ENCODE measurements at regions not wholly inside any gene's neighbourhood (a gene's known extent, or its start where the extent isn't known, plus 50 kb on each side); places are given as distances from the start of the nearest gene placed in this dataset.

DNA sequence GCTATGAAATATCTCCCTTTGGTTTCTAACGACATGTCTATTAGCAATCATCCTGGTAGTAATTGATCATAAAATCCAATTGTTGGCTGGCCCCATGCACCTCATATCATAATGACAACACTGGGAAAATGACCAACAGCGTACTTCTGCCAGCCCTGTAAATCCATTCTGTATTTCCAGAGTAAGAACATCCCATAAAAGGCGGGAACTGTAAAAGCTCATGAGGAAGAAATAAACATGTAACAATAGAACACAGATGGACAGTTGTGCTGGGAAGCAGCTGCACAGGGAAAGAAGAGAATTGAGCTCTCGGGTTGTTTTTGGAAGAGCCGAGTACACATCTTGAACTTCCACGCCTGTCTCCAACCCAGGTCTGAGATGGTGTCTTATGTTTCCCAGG, 218.7 kb downstream of the CMPK2 start:
- H3K4me3 Mint-ChIP-seq: no peak overlapping the region
- H3K4me1 Mint-ChIP-seq: no peaks in the 10 kb centered on the region
- H3K9me3 Mint-ChIP-seq: no peaks in the 10 kb centered on the region
- no peaks in the 10 kb centered on the region for H3K36me3 Mint-ChIP-seq
- peaks cover 2% of the 10 kb centered on the region for H3K27me3 Mint-ChIP-seq
- no peak overlapping the region for H3K27ac Mint-ChIP-seq

DNA sequence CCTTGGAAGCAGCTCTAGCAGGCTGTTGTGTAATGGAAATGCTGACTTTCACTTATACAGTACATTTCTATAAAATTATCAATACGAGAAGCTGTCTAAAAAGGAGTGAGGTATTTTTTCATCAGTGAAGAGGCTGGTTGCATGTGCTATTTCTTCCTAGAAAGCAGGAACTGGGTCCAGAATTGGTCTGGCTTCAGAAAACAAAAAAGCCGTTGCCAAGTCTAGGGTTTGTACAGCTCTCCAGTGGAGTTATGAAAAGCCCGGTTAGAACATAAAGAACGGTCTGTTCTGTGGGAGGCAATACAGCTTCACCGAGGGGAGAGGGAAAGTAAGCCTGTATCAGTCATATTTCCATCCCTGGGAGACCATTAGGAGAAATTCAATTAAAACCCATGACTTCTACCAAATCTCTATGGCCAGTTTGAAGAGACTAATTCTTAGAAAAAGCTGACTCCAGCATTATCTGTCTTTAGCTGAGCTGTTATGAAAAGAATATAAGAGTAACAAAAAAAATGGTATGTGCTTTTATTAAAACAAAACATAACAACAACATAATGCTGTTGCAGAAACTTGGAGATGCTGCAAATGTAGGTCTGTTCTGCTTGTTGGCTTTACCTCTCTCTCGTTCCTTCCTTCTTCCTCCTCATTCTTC, 217.0 kb downstream of the CMPK2 start:
- no peaks in the 10 kb centered on the region for H3K4me1 Mint-ChIP-seq

DNA sequence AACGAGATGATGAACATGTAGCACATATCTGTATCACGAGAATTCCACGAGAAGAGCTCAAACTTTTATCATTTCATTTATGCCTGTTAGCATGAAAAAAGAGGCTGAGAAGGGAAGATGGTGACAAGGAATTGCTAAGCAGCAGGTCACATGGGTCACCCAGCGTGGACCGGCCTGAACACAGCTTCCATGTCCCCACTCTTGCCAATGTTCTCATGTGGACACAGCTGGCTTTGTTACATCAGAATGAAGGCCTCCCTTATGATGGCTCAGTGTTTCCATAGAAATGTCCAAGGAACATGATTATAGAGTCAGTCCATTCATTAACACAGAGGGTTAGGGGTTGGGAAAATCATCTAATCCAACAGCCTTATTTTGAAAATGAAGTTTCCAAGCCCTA, 215.4 kb downstream of the CMPK2 start:
- Mint-ChIP-seq H3K27ac (no peak overlapping the region), H3K27me3 (peaks cover 2% of the 10 kb centered on the region), H3K4me1 (no peaks in the 10 kb centered on the region), H3K9me3 (no peaks in the 10 kb centered on the region), H3K4me3 (no peak overlapping the region), H3K36me3 (no peaks in the 10 kb centered on the region)

More for the DNA sequence above, 217.0 kb downstream of the CMPK2 start:
- no peak overlapping the region for H3K27ac Mint-ChIP-seq
- no peaks in the 10 kb centered on the region for H3K36me3 Mint-ChIP-seq
- no peaks in the 10 kb centered on the region for H3K9me3 Mint-ChIP-seq
- H3K27me3 Mint-ChIP-seq: peaks cover 2% of the 10 kb centered on the region
- H3K4me3 Mint-ChIP-seq: no peak overlapping the region

DNA sequence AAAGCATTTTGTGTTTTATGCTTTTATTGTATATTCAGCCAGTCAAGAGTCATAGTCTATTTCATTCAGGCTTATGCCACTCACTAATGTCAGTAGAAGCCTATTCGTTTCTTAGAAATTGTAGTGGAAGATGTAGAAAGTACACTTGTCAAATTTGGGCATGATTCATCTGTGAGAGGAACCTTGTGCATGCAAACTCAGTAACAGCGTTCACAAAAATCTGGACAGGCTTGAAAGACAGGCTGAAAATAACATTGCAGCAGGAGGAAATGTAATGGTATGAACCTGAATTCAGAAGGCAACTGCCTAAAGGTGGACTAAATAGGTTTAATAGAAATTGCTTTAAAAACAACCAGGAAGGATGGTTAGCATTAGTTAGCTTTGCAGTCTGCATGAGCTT, 213.5 kb downstream of the CMPK2 start:
- no peaks in the 10 kb centered on the region for H3K4me1 Mint-ChIP-seq
- no peak overlapping the region for H3K4me3 Mint-ChIP-seq
- H3K27ac Mint-ChIP-seq: no peak overlapping the region
- no peaks in the 10 kb centered on the region for H3K36me3 Mint-ChIP-seq
- H3K9me3 Mint-ChIP-seq: no peaks in the 10 kb centered on the region
- H3K27me3 Mint-ChIP-seq: peaks cover 2% of the 10 kb centered on the region

DNA sequence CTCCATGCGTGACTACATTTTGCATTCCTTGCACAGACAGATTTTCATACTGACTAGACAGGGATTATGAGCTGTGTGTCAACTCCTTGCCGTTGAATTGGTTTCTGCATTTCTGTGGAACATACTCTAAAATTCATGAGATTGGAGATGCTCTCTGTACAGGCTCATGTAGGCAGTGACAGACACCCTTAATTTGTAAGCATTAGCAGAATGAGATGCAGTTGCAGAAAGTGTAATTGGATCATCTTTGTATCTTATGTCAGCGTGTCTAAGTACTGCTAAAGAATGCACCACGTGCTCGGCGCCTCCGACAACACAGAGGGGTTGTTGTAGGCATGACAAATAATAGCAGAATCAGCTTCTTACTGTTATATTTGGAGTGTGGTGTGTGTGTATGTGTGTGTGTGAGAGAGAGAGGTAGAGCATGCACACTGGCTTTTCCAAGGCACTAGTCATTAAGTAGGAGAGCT, 212.4 kb downstream of the CMPK2 start:
- no peaks in the 10 kb centered on the region for H3K36me3 Mint-ChIP-seq
- H3K4me1 Mint-ChIP-seq: no peaks in the 10 kb centered on the region
- no peak overlapping the region for H3K4me3 Mint-ChIP-seq
- no peaks in the 10 kb centered on the region for H3K9me3 Mint-ChIP-seq
- no peak overlapping the region for H3K27ac Mint-ChIP-seq
- H3K27me3 Mint-ChIP-seq: peaks cover 4% of the 10 kb centered on the region

DNA sequence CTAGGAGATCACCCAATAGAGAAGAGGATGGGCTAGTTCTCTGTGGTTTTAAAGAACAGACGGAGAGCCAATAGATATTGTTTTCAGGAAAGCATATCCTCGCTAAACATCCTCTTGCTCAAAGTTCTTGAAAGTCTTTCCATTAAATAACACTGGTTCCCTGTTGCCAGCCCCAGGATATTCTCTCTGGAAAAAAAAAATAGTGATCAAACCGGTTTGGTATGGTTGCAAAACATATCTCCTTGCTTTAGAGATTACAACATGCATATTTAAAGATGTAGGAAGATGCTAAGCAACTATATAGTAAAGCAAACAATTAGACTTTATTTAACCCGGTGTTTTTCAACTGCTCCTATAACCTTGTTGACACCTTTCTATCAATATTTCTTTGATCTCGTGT, 211.4 kb downstream of the CMPK2 start:
- Mint-ChIP-seq H3K4me1 (no peaks in the 10 kb centered on the region), H3K27ac (no peak overlapping the region), H3K27me3 (peaks cover 6% of the 10 kb centered on the region), H3K4me3 (no peak overlapping the region), H3K9me3 (no peaks in the 10 kb centered on the region), H3K36me3 (no peaks in the 10 kb centered on the region)

DNA sequence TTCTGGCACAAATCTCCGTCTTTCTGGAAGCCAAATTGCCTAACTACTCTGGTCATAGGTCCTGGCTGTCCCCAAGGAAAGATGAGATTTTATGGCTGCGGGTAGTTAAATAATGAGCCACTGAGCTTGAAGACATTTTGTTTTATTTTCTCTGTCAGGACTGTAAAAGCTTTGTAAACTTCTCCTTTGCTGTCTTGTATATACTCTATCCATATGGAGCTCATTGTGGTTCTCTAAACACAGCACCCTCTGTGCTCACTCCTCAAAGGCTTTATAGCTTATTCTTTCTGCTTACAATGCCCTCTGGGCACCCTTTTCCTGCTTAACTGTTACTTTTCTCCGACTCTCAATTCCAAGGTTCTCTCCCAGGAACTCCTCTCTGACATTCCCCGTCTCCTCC, 209.1 kb downstream of the CMPK2 start:
- H3K36me3 Mint-ChIP-seq: no peaks in the 10 kb centered on the region
- H3K27ac Mint-ChIP-seq: no peak overlapping the region
- H3K27me3 Mint-ChIP-seq: peaks cover 4% of the 10 kb centered on the region
- H3K4me1 Mint-ChIP-seq: no peaks in the 10 kb centered on the region
- H3K4me3 Mint-ChIP-seq: no peak overlapping the region
- no peaks in the 10 kb centered on the region for H3K9me3 Mint-ChIP-seq

DNA sequence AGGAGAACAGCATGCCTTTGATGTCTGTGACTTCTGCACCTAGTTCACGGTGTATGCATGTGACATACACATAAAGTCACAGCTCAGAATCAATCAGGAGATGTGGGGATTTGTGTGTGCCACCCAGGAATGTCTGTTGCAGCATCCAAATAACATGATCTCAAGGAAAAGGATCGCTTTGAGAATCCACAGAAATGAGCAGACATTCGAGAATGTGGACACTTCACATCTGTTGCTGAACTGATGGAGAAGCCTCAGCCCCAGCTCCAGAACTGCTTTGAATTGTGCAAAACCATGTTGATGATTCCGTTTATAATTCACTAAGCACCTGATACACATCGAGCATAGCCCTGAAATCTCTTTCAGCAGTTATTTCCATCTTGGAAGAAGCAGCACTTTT, 208.6 kb downstream of the CMPK2 start:
- Mint-ChIP-seq H3K9me3 (no peaks in the 10 kb centered on the region), H3K36me3 (no peaks in the 10 kb centered on the region), H3K4me3 (no peak overlapping the region), H3K4me1 (no peaks in the 10 kb centered on the region), H3K27ac (no peak overlapping the region), H3K27me3 (peaks cover 4% of the 10 kb centered on the region)

DNA sequence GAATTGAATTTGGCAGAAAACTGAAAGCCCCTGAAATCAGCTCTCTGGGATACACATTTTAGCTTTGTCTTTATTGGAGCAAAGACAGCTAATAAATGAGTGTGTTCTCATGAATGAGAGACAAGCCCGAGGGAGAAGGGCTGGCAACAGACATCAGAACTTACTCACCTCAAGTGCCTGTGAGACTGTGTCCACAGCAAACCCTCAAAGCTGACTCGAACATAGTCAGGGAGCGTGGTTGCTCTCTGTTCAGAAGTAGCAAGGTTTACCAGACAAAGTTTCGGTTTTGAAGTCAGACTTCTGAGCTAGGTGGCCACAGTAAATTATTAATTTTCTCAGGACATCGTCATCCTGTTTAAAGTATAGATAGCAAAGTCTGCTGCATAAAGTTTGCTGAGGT, 207.9 kb downstream of the CMPK2 start:
- Mint-ChIP-seq H3K27me3 (peaks cover 4% of the 10 kb centered on the region), H3K4me1 (no peaks in the 10 kb centered on the region), H3K27ac (no peak overlapping the region), H3K9me3 (no peaks in the 10 kb centered on the region), H3K36me3 (no peaks in the 10 kb centered on the region), H3K4me3 (no peak overlapping the region)

DNA sequence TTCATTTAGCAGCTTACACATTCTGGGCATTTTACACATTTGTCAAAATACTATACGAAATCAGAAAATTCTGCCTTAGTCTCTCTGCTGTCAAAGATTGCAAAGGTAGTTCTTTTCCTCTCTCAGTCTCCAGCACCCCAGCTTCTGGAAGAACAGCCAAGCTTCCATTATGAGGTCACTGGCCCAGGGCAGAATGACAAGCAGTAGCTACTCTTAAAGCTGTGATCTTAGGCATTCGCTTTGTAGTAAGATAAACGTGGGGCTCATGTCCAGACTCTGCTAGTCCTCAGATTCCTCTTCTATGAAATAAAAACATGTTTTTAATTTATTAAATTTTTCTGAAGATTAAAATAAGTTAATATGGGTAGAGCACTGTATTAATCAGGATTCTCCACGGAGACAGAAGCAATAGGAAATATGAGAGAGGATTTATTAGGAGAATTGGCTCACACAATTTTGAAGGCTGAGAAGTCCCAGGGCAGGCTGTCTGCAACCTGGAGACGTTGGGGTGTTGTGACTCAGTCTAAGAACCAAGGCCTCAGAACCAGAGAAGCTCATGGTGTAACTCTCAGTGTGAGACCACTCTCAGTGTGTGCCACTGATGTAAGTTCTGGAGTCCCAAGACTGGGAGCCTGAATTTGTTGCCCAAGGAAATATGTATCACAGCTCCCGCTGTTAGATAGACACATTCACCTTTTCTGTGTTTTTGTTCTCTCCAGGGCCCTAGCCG, 201.2 kb downstream of the CMPK2 start:
- Mint-ChIP-seq H3K4me3 (no peak overlapping the region), H3K27ac (no peak overlapping the region), H3K4me1 (no peaks in the 10 kb centered on the region), H3K27me3 (peaks cover 7% of the 10 kb centered on the region), H3K36me3 (no peaks in the 10 kb centered on the region), H3K9me3 (no peaks in the 10 kb centered on the region)

DNA sequence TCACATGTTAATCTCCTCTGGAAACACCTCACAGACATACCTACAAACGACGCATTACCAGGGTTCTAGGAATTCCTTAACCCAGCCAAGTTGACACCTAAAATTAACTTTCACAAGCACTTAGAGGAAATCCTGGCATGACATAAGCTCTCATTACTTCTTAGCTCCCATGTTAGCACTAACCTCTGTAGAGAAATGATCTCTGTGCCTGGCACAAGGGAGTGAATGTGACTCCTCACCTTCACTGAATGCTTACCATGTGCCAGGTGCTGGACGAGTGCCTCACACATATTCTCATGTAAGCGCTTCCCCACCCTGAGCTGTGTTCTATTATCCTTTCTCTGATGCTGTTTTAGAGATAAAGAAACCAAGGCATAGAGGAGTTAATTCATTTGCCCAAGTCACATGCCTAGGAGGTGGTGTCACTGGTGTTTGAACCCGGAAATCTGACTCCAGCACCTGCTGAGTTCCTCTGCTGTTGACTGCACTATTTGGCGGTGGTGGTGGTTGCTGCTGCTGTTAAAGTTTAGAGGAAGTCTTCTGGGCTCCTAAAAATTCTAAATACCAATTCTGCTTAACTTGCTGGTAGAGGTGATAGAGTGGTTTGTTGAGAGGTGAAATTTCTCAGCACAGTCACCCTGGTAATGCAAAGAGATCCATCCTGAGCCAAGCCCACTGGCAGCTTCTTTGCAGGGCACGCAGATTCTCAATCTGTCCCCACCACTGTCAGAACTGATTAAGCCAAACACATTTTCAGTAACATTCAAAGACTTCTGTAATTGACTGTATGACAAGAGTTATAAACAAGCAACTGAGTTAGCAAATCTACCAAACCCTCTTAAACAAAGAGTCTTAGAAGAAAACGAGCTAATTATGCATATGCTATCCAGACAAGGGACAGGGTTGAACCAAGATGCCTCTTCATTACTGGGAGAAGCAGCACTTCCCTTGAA, 200.3 kb downstream of the CMPK2 start:
- Mint-ChIP-seq H3K27ac (no peak overlapping the region), H3K36me3 (no peaks in the 10 kb centered on the region), H3K4me3 (no peak overlapping the region), H3K9me3 (no peaks in the 10 kb centered on the region), H3K27me3 (peaks cover 7% of the 10 kb centered on the region), H3K4me1 (no peaks in the 10 kb centered on the region)

DNA sequence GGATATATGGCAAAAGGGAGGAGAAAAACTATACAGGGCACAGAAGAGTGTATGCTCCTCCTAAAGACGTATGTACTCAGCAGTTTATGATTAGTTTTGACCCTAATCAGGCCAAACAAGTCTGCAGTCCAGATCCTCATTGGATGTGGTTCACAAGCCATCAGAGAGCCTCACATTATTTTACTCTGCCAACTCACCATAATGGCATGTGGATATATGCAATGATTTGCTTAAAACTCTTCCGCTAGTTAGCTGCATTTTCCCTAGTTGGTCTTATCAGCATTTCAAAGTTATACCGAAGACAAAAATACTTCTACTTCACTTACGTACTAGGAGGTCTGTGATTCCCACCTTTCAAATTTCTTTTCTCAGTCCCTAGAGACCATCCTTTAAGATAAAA, 198.4 kb downstream of the CMPK2 start:
- Mint-ChIP-seq H3K9me3 (no peaks in the 10 kb centered on the region), H3K27me3 (peaks cover 11% of the 10 kb centered on the region), H3K4me1 (no peaks in the 10 kb centered on the region), H3K36me3 (no peaks in the 10 kb centered on the region), H3K27ac (no peak overlapping the region), H3K4me3 (no peak overlapping the region)

DNA sequence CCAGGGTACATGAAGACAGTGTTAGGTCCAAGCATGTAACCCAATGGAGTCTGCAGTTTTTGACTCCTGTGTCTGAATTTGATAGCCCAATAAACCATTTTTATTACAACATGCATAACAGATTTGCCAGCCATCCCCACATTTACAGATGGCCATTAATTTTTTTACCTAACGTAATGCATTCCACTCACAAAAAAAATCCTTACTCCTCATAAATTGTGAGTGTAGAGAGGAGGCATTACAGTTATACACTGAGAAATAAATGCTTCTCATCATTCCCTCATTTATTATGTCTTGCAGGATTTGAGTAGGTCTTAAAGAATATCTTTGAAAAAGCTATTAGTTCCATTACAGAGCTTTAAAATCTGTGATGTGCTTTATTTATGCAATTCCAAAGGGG, 193.8 kb downstream of the CMPK2 start:
- Mint-ChIP-seq H3K27ac (no peak overlapping the region), H3K9me3 (no peaks in the 10 kb centered on the region), H3K36me3 (no peaks in the 10 kb centered on the region), H3K27me3 (peaks cover 13% of the 10 kb centered on the region), H3K4me1 (no peaks in the 10 kb centered on the region), H3K4me3 (no peak overlapping the region)

DNA sequence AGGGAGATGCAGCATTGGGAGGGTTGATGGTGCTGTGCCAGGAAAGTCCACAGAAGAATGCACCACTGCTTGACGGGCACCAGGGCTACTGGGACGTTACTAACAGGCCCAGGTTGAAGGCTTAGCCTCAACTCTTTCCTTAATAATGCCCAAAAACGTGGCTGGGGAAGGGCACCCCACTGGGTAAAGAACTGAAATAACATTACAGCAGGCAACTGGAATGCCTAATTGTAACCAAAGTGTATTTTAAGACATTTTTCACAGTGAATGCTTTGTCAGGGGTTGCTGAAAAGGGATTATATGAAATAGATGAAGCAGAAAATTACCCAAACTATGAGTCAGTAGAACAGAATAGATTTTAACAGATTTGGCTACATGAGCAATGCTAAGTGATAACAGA, 191.3 kb downstream of the CMPK2 start:
- H3K4me1 Mint-ChIP-seq: no peaks in the 10 kb centered on the region
- H3K36me3 Mint-ChIP-seq: no peaks in the 10 kb centered on the region
- peaks cover 8% of the 10 kb centered on the region for H3K27me3 Mint-ChIP-seq
- H3K27ac Mint-ChIP-seq: no peak overlapping the region
- no peak overlapping the region for H3K4me3 Mint-ChIP-seq
- no peaks in the 10 kb centered on the region for H3K9me3 Mint-ChIP-seq

DNA sequence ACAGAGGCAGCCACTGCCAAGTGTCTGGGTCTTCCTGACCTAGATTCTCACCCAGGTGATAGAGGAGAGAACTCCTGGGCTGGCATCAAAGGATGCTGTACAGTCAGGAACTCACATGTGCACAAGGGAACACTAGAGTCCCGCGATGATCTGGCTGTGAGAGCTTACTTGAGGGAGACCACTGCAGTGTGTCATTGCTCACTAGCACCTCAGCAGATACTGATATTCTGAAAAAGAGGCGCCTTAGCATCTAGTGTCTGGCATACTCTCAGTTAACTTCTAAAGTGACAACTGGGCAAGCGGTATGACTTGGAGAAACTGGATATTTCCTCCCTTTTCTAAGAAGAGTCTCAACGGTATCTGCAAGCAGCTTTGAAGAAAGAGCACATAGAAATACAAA, 189.9 kb downstream of the CMPK2 start:
- Mint-ChIP-seq H3K27me3 (peaks cover 6% of the 10 kb centered on the region), H3K36me3 (no peaks in the 10 kb centered on the region), H3K4me1 (no peaks in the 10 kb centered on the region), H3K27ac (no peak overlapping the region), H3K9me3 (no peaks in the 10 kb centered on the region), H3K4me3 (no peak overlapping the region)

DNA sequence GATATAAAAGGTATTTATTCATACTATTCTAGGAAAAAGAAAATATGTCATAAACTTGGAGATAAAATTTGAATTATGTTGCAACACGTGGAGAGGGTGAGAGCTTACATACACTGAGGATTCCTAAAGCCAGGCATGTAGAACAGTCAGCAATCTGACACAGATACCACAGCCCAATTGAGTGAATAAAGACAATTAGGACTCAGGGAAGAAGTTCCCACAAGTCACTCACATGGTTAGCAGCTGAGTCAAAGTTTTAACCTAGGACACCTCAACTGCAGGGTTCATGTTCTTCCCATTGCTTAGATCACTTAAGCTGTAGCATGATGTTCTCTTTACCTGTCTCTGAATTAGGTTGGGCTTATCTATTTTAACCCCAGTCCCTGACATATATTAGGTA, 189.5 kb downstream of the CMPK2 start:
- no peak overlapping the region for H3K4me3 Mint-ChIP-seq
- H3K4me1 Mint-ChIP-seq: no peaks in the 10 kb centered on the region
- H3K27me3 Mint-ChIP-seq: peaks cover 6% of the 10 kb centered on the region
- H3K9me3 Mint-ChIP-seq: no peaks in the 10 kb centered on the region
- no peak overlapping the region for H3K27ac Mint-ChIP-seq
- no peaks in the 10 kb centered on the region for H3K36me3 Mint-ChIP-seq
